K562 (cell line): ENCODE measurements at regions not wholly inside any gene's neighbourhood (a gene's known extent, or its start where the extent isn't known, plus 50 kb on each side); places are given as distances from the start of the nearest gene placed in this dataset.

Experiments used
- ATAC-seq: fragments of 200-7000 bp; cut with Tn5 transposase; 3 replicates; pipeline ENCODE4 v1.9.1; 2020; ENCODE audit warnings: moderate library complexity
- BruUV-seq: library from RNA; stranded (reverse); fragments of 400-500 nt; replicated peaks from 2 replicates; lab custom pipeline; 2021; lab: Mats Ljungman, UMichigan
- CTCF ChIA-PET: fragments of 300-600 bp; formaldehyde crosslinking; extraction: SDS; loops from one replicate; lab custom pipeline; 2021; ENCODE audit warnings: low intra/inter-chr PET ratio; lab: Yijun Ruan, JAX
- POLR2A ChIA-PET: fragments of 300-600, 350-650 bp; sonication (Branson Sonifier 250); formaldehyde crosslinking; extraction: SDS; loops from one replicate; lab custom pipeline; 2021; ENCODE audit warnings: antibody characterized with exemption, inconsistent platforms; lab: Yijun Ruan, JAX
- DNase-seq, 4 experiments: peaks; one replicate each; pipeline versions ENCODE4 v3.0.0 to v3.0.0-alpha.2; 2011 to 2018; ENCODE audit warnings: low spot score in 3 of 4, mixed read lengths in 3 of 4; ENCODE audit errors: extremely low read depth in 1 of 4
- FAIRE-seq: peaks from 2 replicates; lab custom pipeline; 2011; peaks lifted over from hg19 to GRCh38; lab: Jason Lieb, UNC
- H2AFZ ChIP-seq: 2 replicates; pipeline ENCODE4 v1.6.0; 2011; ENCODE audit warnings: low read depth, low read length, control low read depth, inconsistent platforms
- H3K27ac ChIP-seq: fragments of 200-600 bp; 3 replicates; pipeline ENCODE4 v1.8.0; 2011; ENCODE audit warnings: low read depth, mild to moderate bottlenecking, control low read depth, inconsistent platforms, low read length, moderate library complexity, mixed read lengths; ENCODE audit errors: extremely low read depth
- H3K27me3 ChIP-seq, 2 experiments: fragments of 300-600 bp in 1 of 2; 2 replicates in 1 of 2; 3 replicates in 1 of 2; pipeline versions ENCODE4 v1.6.0 to v1.8.0; 2011; ENCODE audit warnings: inconsistent platforms in 2 of 2, low read length in 2 of 2, mild to moderate bottlenecking in 1 of 2, mixed read lengths in 1 of 2, moderate library complexity in 1 of 2; ENCODE audit not compliant: control insufficient read depth in 2 of 2, insufficient read depth in 2 of 2
- H3K36me3 ChIP-seq: fragments of 300-600 bp; 3 replicates; pipeline ENCODE4 v1.8.0; 2011; ENCODE audit warnings: mild to moderate bottlenecking, low read length, inconsistent platforms; ENCODE audit not compliant: control insufficient read depth, insufficient read depth
- H3K4me1 ChIP-seq, 2 experiments: fragments of 200-600 bp in 1 of 2; replicated peaks in 1 of 2; 2 replicates in 1 of 2; 3 replicates in 1 of 2; pipeline versions ENCODE4 v1.5.1 to v1.8.0; 2011; ENCODE audit warnings: inconsistent platforms in 2 of 2, low read length in 2 of 2, mild to moderate bottlenecking in 1 of 2, mixed read lengths in 1 of 2, moderate library complexity in 1 of 2; ENCODE audit not compliant: control insufficient read depth in 2 of 2, insufficient read depth in 2 of 2
- H3K4me2 ChIP-seq: 2 replicates; pipeline ENCODE4 v1.6.1; 2011; ENCODE audit warnings: low read length, control low read depth, inconsistent platforms, mixed read lengths; ENCODE audit not compliant: insufficient read depth
- H3K4me3 ChIP-seq: fragments of 200-600 bp; sonication (generic), shearing (Covaris generic); 2 replicates; pipeline ENCODE4 v1.5.1; 2016; ENCODE audit warnings: control low read depth, inconsistent platforms
- H3K79me2 ChIP-seq: fragments of 200-600 bp; 3 replicates; pipeline ENCODE4 v1.8.0; 2011; ENCODE audit warnings: low read length, inconsistent platforms; ENCODE audit not compliant: control insufficient read depth, insufficient read depth
- H3K9ac ChIP-seq, 2 experiments: 2 replicates each; pipeline versions ENCODE4 v1.6.0 to v1.6.1; 2011; ENCODE audit warnings: low read depth in 2 of 2, low read length in 2 of 2, control low read depth in 1 of 2, inconsistent platforms in 1 of 2, mild to moderate bottlenecking in 1 of 2, mixed read lengths in 1 of 2; ENCODE audit not compliant: insufficient read depth in 1 of 2
- H3K9me1 ChIP-seq: one replicate; pipeline ENCODE4 v1.6.0; 2011; ENCODE audit warnings: inconsistent platforms, mild to moderate bottlenecking, low read length, moderate library complexity; ENCODE audit not compliant: control insufficient read depth, insufficient read depth
- H3K9me3 ChIP-seq: replicated peaks from 2 replicates; pipeline ENCODE4 v1.5.1; 2011; ENCODE audit warnings: low read depth, low read length, inconsistent platforms; ENCODE audit not compliant: control insufficient read depth, insufficient read depth
- H4K20me1 ChIP-seq: replicated peaks from 2 replicates; pipeline ENCODE4 v1.6.1; 2011; ENCODE audit warnings: low read length, inconsistent platforms, mixed read lengths; ENCODE audit not compliant: control insufficient read depth, insufficient read depth
- ARID3B ChIP-seq: fragments of 250-450 bp; sonication (Bioruptor Pico); IDR thresholded peaks from 2 replicates; pipeline ENCODE4 v1.4.0; 2020; ENCODE audit warnings: borderline replicate concordance
- CTCF ChIP-seq, 3 experiments: IDR thresholded peaks in 2 of 3; conservative IDR thresholded peaks in 1 of 3; 2 replicates each; pipeline ENCODE4 v1.5.1; 2011 to 2012; ENCODE audit warnings: low read length in 3 of 3, mild to moderate bottlenecking in 3 of 3, control low read depth in 2 of 3, improper control_type of control experiment in 1 of 3, inconsistent platforms in 1 of 3, low read depth in 1 of 3, mixed read lengths in 1 of 3, moderate library complexity in 1 of 3; ENCODE audit not compliant: insufficient read depth in 2 of 3
- CXXC5 ChIP-seq: fragments of 250-450 bp; sonication (Bioruptor Pico); IDR thresholded peaks from 2 replicates; pipeline ENCODE4 v1.8.0; 2022; ENCODE audit warnings: inconsistent platforms, mild to moderate bottlenecking, moderate library complexity
- DPF2 ChIP-seq: fragments of 450-650 bp; IDR thresholded peaks from 2 replicates; pipeline ENCODE4 v1.6.1; 2016
- ERF ChIP-seq: fragments of 450-650 bp; formaldehyde crosslinking; IDR thresholded peaks from 2 replicates; pipeline ENCODE4 v1.4.0; 2020; ENCODE audit warnings: mild to moderate bottlenecking, mixed read lengths
- FIP1L1 ChIP-seq: fragments of 200-400 bp; formaldehyde crosslinking; IDR thresholded peaks from 2 replicates; pipeline ENCODE4 v1.6.1; 2018; ENCODE audit warnings: mild to moderate bottlenecking, low read depth, low read length; ENCODE audit not compliant: poor library complexity, severe bottlenecking
- MEF2D ChIP-seq: conservative IDR thresholded peaks from 2 replicates; pipeline ENCODE4 v1.6.1; 2016; ENCODE audit warnings: low read depth, missing genetic modification characterization, missing compliant biosample characterization
- NFIC ChIP-seq: fragments of 450-650 bp; IDR thresholded peaks from 2 replicates; pipeline ENCODE4 v1.6.1; 2017; ENCODE audit warnings: mild to moderate bottlenecking, inconsistent platforms
- RAD21 ChIP-seq, 2 experiments: fragments of 250-450 bp in 1 of 2; fragments of 450-650 bp in 1 of 2; sonication (Bioruptor Pico) in 1 of 2; formaldehyde crosslinking in 1 of 2; IDR thresholded peaks in 1 of 2; conservative IDR thresholded peaks in 1 of 2; 2 replicates each; pipeline versions ENCODE4 v1.4.0 to v1.8.0; 2020 to 2022; ENCODE audit warnings: mild to moderate bottlenecking in 2 of 2, moderate library complexity in 1 of 2
- ZNF143 ChIP-seq: sonication (generic); formaldehyde crosslinking; IDR thresholded peaks from 2 replicates; pipeline ENCODE4 v1.9.0; 2022; ENCODE audit warnings: mild to moderate bottlenecking, missing genetic modification reagents
- WGBS: fragments of 100-300 bp; shearing (Covaris generic); methylation state at CpG from one replicate; pipeline ENCODE4 v1.1.6; 2016; ENCODE audit warnings: low coverage, mixed read lengths; ENCODE audit not compliant: insufficient coverage; ENCODE audit errors: missing lambda C conversion rate; 5-methylcytosine and 5-hydroxymethylcytosine counted together
- in situ Hi-C: fragments of 300-500 bp; cut with MboI; formaldehyde crosslinking; loops from 4 replicates; pipeline ENCODE4 v1.15.0; 2018; ENCODE audit warnings: inconsistent platforms, mixed read lengths
- intact Hi-C: fragments of 100-400 bp; cut with micrococcal nuclease; formaldehyde crosslinking; loops from 2 replicates; pipeline ENCODE4 v1.14.2; 2022
- TF ChIP-seq, protein P1 (sequence below), 2 experiments: IDR thresholded peaks; 2 replicates each; pipeline ENCODE4 v1.6.1; 2012; ENCODE audit warnings: improper control_type of control experiment in 2 of 2, low read depth in 2 of 2, low read length in 2 of 2, borderline replicate concordance in 1 of 2
- TF ChIP-seq, protein P2 (sequence below), 2 experiments: fragments of 450-650 bp; IDR thresholded peaks; 2 replicates each; pipeline ENCODE4 v1.6.1; 2016

GRCh38 chr1:185661971-185662370 lies 72.2 kb upstream of the HMCN1 start (continued):
- TF ChIP-seq CXXC5 (CRISPR knock-in tag) (no peak), DPF2 (no peak)

DNA sequence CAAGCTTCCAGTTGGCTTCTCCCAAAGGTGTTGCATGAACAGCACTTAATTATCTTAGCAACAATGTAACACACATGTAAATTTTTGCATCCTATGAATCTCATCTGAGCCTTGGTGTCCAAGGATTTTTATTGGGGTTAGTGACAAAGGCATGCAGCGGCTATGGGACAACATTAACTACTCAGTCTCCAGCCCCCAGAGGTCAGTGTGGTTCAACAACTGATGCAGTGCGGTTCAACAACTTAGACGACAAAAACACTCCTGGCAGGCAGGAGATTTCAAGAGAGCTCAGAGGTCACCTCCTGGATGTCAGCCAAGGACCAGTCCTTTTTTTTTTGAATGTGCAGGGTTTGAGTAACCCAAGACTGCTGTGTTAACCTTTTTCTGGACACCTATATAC lies 77.5 kb upstream of the HMCN1 start:
- no TSS peak for BruUV-seq
- in situ Hi-C loops (no loop called here), intact Hi-C loops (loop anchor here (10.0 kb wide), 1 partner anchor 558 kb away; no protein-coding TSS in a partner anchor)
- Histone ChIP-seq H3K27me3 (0 out of 5 replicates have a peak, but pooled peaks cover 0 to 3% of the 10 kb centered on the region in 2 experiments), H3K9ac (no peak overlapping the region), H3K4me3 (no peak overlapping the region), H3K9me1 (no peaks in the 10 kb centered on the region), H2AFZ (no peak overlapping the region), H3K4me2 (no peak overlapping the region), H4K20me1 (no peaks in the 10 kb centered on the region), H3K4me1 (no peaks in the 10 kb centered on the region), H3K36me3 (no peaks in the 10 kb centered on the region), H3K79me2 (no peaks in the 10 kb centered on the region), H3K9me3 (no peaks in the 10 kb centered on the region), H3K27ac (no peak overlapping the region)
- no peak for TF ChIP-seq ERF (CRISPR knock-in tag)
- no peak for TF ChIP-seq ARID3B (CRISPR knock-in tag)
- TF ChIP-seq CTCF (IDR thresholded peaks at IDR 0.05 in 2 of 3, conservative IDR thresholded peaks at IDR 0.05 in 1 of 3; ENCODE audit: insufficient read depth in 2 of 3, low read depth in 1 of 3, low read length in 3 of 3) = peak; percentile 26 to 33 (median 27); a peak in 3 of 6 replicates
- no peak for TF ChIP-seq FIP1L1
- peak in 1 of 2 experiments; percentile 25; a peak in 1 of 4 replicates for TF ChIP-seq RAD21 (CRISPR knock-in tag; conservative IDR thresholded peaks at IDR 0.05 in 1 of 2, IDR thresholded peaks at IDR 0.05 in 1 of 2)
- no peak for TF ChIP-seq ZNF143
- TF ChIP-seq NFIC = peak; percentile 18; the same call in 1 of the 2 replicates
- TF ChIP-seq, protein P1, sequence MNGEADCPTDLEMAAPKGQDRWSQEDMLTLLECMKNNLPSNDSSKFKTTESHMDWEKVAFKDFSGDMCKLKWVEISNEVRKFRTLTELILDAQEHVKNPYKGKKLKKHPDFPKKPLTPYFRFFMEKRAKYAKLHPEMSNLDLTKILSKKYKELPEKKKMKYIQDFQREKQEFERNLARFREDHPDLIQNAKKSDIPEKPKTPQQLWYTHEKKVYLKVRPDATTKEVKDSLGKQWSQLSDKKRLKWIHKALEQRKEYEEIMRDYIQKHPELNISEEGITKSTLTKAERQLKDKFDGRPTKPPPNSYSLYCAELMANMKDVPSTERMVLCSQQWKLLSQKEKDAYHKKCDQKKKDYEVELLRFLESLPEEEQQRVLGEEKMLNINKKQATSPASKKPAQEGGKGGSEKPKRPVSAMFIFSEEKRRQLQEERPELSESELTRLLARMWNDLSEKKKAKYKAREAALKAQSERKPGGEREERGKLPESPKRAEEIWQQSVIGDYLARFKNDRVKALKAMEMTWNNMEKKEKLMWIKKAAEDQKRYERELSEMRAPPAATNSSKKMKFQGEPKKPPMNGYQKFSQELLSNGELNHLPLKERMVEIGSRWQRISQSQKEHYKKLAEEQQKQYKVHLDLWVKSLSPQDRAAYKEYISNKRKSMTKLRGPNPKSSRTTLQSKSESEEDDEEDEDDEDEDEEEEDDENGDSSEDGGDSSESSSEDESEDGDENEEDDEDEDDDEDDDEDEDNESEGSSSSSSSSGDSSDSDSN (IDR thresholded peaks at IDR 0.05; ENCODE audit: borderline replicate concordance in 1 of 2, low read depth in 2 of 2, low read length in 2 of 2) = no peak
- TF ChIP-seq, protein P2, sequence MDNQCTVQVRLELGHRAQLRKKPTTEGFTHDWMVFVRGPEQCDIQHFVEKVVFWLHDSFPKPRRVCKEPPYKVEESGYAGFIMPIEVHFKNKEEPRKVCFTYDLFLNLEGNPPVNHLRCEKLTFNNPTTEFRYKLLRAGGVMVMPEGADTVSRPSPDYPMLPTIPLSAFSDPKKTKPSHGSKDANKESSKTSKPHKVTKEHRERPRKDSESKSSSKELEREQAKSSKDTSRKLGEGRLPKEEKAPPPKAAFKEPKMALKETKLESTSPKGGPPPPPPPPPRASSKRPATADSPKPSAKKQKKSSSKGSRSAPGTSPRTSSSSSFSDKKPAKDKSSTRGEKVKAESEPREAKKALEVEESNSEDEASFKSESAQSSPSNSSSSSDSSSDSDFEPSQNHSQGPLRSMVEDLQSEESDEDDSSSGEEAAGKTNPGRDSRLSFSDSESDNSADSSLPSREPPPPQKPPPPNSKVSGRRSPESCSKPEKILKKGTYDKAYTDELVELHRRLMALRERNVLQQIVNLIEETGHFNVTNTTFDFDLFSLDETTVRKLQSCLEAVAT (IDR thresholded peaks at IDR 0.05) = no peak
- TF ChIP-seq MEF2D = no peak
- ChIA-PET CTCF (no interaction called here), POLR2A (no interaction called here)
- 0% methylated on average over 3 of the region's 3 CpGs for WGBS
- no peak for FAIRE-seq
- peak; percentile 75 for ATAC-seq
- DNase-seq = peak in 2 of 4 experiments; percentile 9 to 37
